H54 (cell line): ENCODE measurements at regions not wholly inside any gene's neighbourhood (a gene's known extent, or its start where the extent isn't known, plus 50 kb on each side); places are given as distances from the start of the nearest gene placed in this dataset.
"Not testable (repeated sequence)": the region's sequence is repeated elsewhere in the genome, so short reads cannot be mapped to it uniquely, and the experiment has no call there.

ENCODE experiments used
- DNase-seq: peaks from one replicate; pipeline ENCODE4 v3.0.0; 2011; ENCODE audit warnings: low spot score, mixed read lengths; ENCODE audit not compliant: insufficient read length
- FAIRE-seq: peaks from 3 replicates; lab custom pipeline; 2011; peaks lifted over from hg19 to GRCh38; lab: Jason Lieb, UNC
- POLR2A ChIP-seq: IDR thresholded peaks from 2 replicates; pipeline ENCODE4 v1.6.1; 2011; ENCODE audit warnings: low read depth, mild to moderate bottlenecking, low read length

DNA sequence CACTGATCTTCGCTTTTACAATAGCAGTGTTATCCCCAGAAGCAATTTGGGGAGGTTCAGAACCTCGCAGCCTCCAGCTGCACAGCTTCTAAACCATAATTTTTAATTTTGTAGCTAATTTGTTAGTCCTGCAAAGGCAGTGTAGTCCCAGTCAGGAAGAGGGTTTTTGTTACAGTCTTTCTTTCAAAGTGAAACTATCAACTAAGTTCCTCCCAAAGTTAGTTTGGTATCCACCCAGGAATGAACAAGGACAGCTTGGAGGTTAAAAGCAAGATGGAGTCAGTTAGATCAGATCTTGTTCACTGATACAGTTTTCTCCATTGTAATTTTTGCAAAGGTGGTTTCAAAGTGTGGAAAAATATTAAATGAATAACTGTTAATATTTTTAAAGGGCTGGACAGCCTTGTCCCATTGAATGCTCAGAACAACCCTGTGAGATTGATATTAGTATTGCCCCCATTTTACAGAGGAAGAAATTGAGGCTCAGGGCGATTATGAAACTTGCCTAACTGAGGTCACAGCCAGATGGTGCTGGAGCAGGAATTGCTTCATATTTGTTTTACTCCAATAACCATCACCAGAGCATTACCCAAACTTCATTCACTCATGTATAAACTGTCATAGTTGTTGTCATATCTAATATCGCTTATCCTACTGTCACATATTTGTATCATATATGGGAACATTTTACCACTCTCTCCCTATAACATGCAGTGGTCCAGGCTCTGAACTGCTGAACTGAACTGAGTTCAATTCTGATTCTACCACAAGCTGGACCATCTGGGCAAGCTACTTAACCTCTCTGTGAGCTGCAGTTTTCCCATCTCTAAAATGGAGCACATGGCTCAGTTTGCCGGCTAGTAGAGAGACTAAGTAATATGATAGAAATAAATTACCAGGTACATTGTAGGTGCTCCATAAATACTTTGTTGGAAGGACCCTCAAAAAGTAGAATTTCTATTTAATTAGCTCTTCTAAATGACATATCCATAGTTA lies 213.8 kb downstream of the BCAS1 start:
- no peak for TF ChIP-seq POLR2A
- FAIRE-seq = no peak
- no peak for DNase-seq

DNA sequence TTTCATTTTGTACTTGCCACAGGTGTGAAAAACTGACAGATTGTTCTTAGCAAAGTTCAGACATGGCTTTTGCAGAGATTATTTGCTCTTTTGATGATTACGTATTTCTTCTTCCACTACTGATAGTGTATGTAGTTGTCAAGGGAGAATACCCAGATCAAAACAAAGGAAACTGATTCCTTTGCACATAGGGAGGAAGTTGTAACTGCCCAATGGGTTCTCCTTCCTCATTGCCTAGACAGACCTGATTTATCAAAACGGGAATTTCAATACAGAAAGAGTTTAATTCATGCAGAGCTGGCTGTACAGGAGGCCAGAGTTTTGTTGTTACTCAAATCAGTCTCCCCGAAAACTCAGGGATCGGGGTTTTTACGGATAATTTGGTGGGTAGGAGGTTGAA lies 214.7 kb downstream of the BCAS1 start:
- no peak for TF ChIP-seq POLR2A
- no peak for DNase-seq
- FAIRE-seq = no peak

DNA sequence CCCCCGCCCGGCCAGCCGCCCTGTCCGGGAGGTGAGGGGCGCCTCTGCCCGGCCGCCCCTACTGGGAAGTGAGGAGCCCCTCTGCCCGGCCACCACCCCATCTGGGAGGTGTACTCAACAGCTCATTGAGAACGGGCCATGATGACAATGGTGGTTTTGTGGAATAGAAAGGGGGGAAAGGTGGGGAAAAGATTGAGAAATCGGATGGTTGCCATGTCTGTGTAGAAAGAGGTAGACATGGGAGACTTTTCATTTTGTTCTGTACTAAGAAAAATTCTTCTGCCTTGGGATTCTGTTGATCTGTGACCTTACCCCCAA lies 215.8 kb downstream of the BCAS1 start:
- DNase-seq, FAIRE-seq: not testable (repeated sequence)

GRCh38 chr20:53853111-53853713 lies 217.2 kb downstream of the BCAS1 start:
- TF ChIP-seq POLR2A = no peak

DNA sequence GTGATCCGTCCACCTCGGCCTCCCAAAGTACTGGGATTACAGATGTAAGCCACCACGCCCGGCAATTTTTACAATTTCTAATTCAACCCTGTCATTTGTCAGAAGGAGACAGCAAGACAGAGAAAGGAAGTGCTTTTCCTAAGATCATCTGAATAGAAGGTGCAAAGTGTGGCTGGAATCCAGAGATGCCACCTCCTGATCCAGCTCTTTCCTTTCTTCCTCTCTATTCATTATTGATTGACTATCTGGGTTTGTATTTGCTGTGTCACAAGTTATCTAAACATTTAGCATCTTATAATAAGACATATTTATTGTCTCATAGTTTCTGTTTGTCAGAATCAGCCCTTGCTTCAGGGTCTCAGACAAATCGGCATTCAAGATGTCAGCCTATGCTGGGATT lies 217.7 kb downstream of the BCAS1 start:
- FAIRE-seq (no peak), DNase-seq (no peak)

More at GRCh38 chr20:53853111-53853713, 217.2 kb downstream of the BCAS1 start:
- no peak for DNase-seq
- no peak for FAIRE-seq

GRCh38 chr20:53852014-53852413 lies 218.4 kb downstream of the BCAS1 start:
- FAIRE-seq (no peak), DNase-seq (no peak)
- no peak for TF ChIP-seq POLR2A

More for the DNA sequence above, 217.7 kb downstream of the BCAS1 start:
- no peak for TF ChIP-seq POLR2A

DNA sequence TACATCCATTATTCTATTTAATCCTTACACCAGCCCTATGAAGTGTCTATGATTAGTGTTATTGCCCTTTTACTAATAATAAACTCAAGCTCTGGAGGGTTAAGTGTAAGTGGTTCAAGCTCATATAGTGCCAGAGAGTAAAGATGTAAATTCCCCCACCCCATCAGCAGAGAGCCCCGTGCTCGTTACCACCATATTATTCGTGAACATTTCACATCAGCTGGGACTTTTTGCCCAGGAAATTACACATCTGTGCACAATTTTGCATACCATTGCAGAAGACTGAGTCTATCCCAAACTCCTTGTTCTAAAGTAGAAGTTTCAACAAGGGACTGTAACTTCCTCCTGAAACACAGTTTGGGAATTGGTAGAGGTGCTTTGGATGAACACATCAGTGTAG lies 220.1 kb downstream of the BCAS1 start:
- no peak for FAIRE-seq
- DNase-seq = no peak
- no peak for TF ChIP-seq POLR2A

- DNase-seq = no peak
- no peak for TF ChIP-seq POLR2A
- FAIRE-seq = no peak
These were observed 220.8 kb downstream of the BCAS1 start for GRCh38 chr20:53849471-53850059.

- FAIRE-seq = no peak
- TF ChIP-seq POLR2A = no peak
These were observed 222.1 kb downstream of the BCAS1 start for GRCh38 chr20:53848304-53848703.

DNA sequence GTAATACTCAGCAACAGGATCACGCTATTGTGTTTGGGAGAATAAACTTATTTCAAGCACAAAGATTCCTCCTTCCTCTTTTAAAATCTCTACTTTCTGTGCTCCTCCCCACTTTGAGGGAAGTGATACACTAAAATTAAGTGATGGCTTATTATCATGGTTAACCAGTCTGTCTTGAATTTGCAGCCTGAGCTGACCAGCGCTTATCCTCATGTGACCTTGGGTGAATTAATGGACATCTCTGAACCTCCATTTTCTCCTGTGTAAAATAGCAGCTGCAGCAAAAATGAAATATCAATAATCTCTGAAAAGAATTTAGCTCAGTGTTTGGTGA lies 222.6 kb downstream of the BCAS1 start:
- FAIRE-seq (no peak), DNase-seq (no peak)
- no peak for TF ChIP-seq POLR2A

More at GRCh38 chr20:53848304-53848703, 222.1 kb downstream of the BCAS1 start:
- no peak for DNase-seq

DNA sequence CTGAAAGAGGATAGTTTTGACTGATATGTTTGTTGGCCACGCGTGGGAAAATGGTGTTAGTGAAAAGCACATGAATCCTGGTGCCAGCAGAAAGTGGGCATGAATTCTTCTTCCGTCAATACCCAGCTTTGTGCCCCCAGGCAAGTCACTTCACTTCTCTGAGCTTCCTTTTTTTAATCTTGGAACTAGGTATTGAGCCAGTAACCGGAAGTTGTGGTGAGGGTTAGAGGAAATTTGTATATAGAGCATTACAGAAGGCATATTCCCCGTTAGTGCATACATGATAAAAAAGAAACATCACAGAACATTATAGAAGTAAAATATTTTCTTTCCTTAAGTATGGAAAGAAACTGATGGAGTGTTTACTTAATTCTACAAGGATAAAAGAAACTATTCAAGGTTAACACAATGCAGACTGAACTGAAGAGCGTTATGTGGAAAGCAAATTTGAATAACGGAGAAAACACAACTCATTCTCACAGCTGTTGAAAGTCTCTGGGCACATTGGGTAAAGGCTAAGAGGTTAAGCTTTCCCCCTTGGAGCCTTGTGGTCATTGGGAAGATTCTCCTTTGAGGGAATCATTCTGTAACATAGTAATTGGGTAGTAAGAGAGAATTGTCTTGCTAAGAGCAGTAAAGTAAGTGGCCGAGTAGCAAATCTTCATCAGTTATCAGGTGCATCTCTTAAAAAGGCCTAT lies 223.1 kb downstream of the BCAS1 start:
- no peak for DNase-seq
- no peak for TF ChIP-seq POLR2A
- FAIRE-seq = no peak

- no peak for DNase-seq
- FAIRE-seq = no peak
- no peak for TF ChIP-seq POLR2A
These were observed 223.8 kb downstream of the BCAS1 start for GRCh38 chr20:53846640-53847039.

GRCh38 chr20:53845980-53846379 lies 224.4 kb downstream of the BCAS1 start:
- DNase-seq = no peak
- no peak for FAIRE-seq
- TF ChIP-seq POLR2A = no peak

DNA sequence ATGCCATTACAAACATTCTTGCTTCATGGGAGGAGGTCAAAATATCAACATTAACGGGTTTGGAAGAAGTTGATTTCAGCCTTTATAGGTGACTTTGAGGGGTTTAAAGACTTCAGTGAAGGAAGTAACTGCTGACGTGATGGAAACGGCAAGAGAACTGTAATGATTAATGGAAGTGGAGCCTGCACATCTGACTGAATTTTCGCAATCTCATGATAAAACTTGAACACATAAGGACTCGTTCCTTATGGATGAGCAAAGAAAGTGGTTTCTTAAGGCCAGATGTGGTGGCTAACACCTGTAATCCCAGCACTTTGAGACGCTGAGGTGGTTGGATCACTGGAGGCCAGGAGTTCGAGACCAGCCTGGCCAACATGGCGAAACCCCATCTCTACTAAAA lies 226.1 kb downstream of the BCAS1 start:
- FAIRE-seq = no peak
- DNase-seq = no peak
- TF ChIP-seq POLR2A = no peak
